HFFc6 (cell line): ENCODE measurements at regions not wholly inside any gene's neighbourhood (a gene's known extent, or its start where the extent isn't known, plus 50 kb on each side); places are given as distances from the start of the nearest gene placed in this dataset.
A peak's percentile ranks its signal among the peaks of the same experiment; 100 is the strongest.

ENCODE experiments used
- DNase-seq: peaks from one replicate; pipeline ENCODE4 v3.0.0-alpha.2; 2018
- H3K27ac Mint-ChIP-seq: 2 replicates; pipeline ENCODE4 v1.8.0; 2020; ENCODE audit warnings: mild to moderate bottlenecking, mixed read lengths
- H3K27me3 Mint-ChIP-seq: 2 replicates; pipeline ENCODE4 v1.8.0; 2021; ENCODE audit warnings: mild to moderate bottlenecking, moderate library complexity, mixed read lengths; ENCODE audit not compliant: insufficient read depth
- H3K36me3 Mint-ChIP-seq: 2 replicates; pipeline ENCODE4 v1.8.0; 2021; ENCODE audit warnings: low read depth, mixed read lengths
- H3K4me1 Mint-ChIP-seq: 2 replicates; pipeline ENCODE4 v1.8.0; 2020; ENCODE audit warnings: low read depth, mixed read lengths
- H3K4me3 Mint-ChIP-seq: 2 replicates; pipeline ENCODE4 v1.8.0; 2020; ENCODE audit warnings: mild to moderate bottlenecking, moderate library complexity, mixed read lengths
- H3K9me3 Mint-ChIP-seq: 2 replicates; pipeline ENCODE4 v1.8.0; 2020; ENCODE audit warnings: mild to moderate bottlenecking, mixed read lengths
- TF ChIP-seq, protein P1 (sequence below): fragments of 200-600 bp; sonication (generic); IDR thresholded peaks from 2 replicates; pipeline ENCODE4 v1.5.0; 2021; ENCODE audit warnings: antibody characterized with exemption, mild to moderate bottlenecking

DNA sequence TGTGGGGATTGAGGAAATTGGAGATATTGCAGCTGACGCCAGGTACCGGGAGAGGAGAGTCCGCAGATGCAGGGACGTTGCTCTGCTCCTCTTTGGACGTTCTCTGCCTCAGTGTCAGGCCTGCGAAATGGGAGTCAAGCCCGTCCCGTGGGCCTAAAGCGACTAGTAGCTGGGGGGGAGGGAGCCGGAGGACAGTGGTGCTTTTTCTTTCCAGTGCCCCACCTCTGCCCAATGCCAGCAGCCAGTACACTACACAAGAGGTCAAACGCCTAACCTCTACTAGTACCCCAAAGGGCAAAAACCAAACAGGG, 413.6 kb upstream of the ESRRG start:
- peaks cover 15% of the 10 kb centered on the region for H3K27me3 Mint-ChIP-seq
- peaks cover 61% of the 10 kb centered on the region for H3K9me3 Mint-ChIP-seq
- DNase-seq, result no peak
- no peak overlapping the region for H3K4me3 Mint-ChIP-seq
- H3K27ac Mint-ChIP-seq, result no peak overlapping the region
- H3K36me3 Mint-ChIP-seq, result no peaks in the 10 kb centered on the region; the same call in 1 of the 2 replicates
- TF ChIP-seq, protein P1, sequence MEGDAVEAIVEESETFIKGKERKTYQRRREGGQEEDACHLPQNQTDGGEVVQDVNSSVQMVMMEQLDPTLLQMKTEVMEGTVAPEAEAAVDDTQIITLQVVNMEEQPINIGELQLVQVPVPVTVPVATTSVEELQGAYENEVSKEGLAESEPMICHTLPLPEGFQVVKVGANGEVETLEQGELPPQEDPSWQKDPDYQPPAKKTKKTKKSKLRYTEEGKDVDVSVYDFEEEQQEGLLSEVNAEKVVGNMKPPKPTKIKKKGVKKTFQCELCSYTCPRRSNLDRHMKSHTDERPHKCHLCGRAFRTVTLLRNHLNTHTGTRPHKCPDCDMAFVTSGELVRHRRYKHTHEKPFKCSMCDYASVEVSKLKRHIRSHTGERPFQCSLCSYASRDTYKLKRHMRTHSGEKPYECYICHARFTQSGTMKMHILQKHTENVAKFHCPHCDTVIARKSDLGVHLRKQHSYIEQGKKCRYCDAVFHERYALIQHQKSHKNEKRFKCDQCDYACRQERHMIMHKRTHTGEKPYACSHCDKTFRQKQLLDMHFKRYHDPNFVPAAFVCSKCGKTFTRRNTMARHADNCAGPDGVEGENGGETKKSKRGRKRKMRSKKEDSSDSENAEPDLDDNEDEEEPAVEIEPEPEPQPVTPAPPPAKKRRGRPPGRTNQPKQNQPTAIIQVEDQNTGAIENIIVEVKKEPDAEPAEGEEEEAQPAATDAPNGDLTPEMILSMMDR, result no peak
- H3K4me1 Mint-ChIP-seq, result no peaks in the 10 kb centered on the region

DNA sequence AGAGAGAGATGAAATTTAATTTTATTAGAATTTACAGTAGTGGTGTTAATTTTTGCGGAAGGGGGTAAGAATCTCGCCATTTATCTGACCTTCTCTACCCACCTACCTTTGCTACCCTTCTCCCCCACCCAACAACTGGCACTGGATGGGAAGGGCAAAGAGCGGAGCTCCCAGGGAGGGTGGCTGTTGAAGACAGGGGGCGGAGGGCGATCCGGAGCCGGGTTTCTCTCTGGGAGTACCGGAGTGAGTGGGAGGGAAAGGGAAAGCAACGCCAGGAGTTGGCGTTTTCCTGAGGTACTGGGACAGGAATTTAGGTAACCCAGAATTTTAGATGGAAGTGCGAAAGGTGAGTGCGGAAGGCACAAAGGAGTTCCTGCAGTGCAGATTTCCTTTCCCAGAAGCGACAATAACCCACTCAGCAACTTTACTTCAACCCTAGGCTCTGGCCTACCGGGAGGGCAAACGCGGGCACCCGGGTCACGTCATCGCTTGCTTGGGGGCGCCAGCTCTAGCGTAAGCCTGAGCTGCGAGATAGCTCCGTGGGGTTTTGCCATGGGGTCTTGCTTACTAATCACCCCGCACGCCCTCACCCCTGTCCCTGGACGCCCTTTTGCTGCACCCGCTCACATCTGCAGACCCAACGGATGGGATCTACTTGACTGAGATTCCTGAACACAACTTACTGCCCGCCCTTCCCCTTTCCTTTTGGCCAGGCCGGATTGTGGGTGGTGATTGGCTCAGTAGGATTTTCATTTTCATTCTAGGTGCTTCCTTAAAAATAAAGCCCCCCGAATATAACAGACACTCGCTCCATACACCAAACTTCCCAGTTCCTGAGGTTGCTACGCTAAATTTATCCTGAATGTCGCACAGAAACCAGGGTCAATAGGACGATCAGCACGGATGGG, 413.0 kb upstream of the ESRRG start:
- H3K9me3 Mint-ChIP-seq, result peaks cover 58% of the 10 kb centered on the region
- peaks cover 15% of the 10 kb centered on the region for H3K27me3 Mint-ChIP-seq
- H3K4me3 Mint-ChIP-seq, result peak overlapping the region; percentile 72; the same call in 1 of the 2 replicates
- H3K27ac Mint-ChIP-seq, result no peak overlapping the region
- H3K4me1 Mint-ChIP-seq, result no peaks in the 10 kb centered on the region
- H3K36me3 Mint-ChIP-seq, result no peaks in the 10 kb centered on the region; the same call in 1 of the 2 replicates
- no peak for DNase-seq
- TF ChIP-seq, protein P1, result no peak

DNA sequence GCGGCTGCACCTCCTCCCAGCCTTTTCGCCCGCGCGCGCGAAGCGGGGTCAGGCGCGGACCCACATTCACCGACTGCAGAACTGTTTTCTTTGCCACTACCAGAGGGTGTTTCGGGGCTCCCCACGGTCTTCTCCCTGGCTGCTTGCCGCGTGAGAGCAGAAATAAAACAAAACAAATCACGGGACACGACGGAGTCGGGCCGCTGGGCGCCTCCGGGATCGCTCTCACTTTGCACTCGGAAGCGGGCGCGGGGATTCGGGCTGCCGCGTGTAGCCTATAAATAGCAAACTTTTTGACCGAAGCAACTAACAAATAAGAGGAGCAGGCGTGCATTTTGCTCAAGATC, 412.3 kb upstream of the ESRRG start:
- H3K4me3 Mint-ChIP-seq, result peak overlapping the region; percentile 72; the same call in 1 of the 2 replicates
- no peaks in the 10 kb centered on the region for H3K4me1 Mint-ChIP-seq
- DNase-seq, result no peak
- H3K27ac Mint-ChIP-seq, result no peak overlapping the region
- TF ChIP-seq, protein P1, result no peak
- no peaks in the 10 kb centered on the region; the same call in 1 of the 2 replicates for H3K36me3 Mint-ChIP-seq
- peaks cover 15% of the 10 kb centered on the region for H3K27me3 Mint-ChIP-seq
- peaks cover 52% of the 10 kb centered on the region for H3K9me3 Mint-ChIP-seq

DNA sequence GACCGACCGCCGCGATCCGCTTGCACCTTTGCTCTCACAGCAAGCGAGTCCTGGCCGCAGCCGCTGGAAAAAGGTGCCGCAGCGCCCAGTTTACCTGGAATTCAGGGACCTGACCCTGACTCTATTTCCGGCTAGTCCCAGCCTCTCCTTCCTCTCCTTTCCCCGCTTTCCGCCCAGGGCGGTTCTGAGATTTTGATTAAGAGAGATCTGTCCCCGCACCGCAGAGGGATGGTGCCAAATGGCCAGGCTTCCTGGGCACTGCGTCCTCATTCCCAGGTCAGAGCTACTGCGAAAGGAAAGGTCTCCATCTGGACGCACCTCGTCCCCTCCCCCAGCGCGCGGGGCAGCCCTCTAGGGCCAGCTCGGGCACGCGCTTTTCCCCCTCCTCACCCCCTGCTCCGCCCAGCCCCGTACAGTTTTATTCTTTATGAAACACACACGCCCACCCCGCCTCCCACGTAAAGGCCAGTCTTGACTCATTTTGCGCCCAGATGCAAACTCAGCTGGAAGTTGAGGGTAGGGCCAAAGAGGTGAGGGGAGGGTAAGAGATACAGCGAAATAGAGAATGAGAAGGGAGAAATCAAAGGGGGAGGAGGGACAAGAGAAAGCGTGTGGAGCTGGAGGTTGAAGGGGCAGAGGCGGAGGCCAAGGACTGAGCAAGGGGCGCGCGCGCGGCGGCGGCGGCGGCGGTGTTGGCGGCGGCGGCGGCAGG, 411.8 kb upstream of the ESRRG start:
- Mint-ChIP-seq H3K9me3 (peaks cover 52% of the 10 kb centered on the region), H3K27ac (no peak overlapping the region), H3K4me1 (no peaks in the 10 kb centered on the region), H3K4me3 (peak overlapping the region; percentile 63; the same call in 1 of the 2 replicates), H3K27me3 (peaks cover 15% of the 10 kb centered on the region), H3K36me3 (no peaks in the 10 kb centered on the region; the same call in 1 of the 2 replicates)
- TF ChIP-seq, protein P1, result no peak
- no peak for DNase-seq

DNA sequence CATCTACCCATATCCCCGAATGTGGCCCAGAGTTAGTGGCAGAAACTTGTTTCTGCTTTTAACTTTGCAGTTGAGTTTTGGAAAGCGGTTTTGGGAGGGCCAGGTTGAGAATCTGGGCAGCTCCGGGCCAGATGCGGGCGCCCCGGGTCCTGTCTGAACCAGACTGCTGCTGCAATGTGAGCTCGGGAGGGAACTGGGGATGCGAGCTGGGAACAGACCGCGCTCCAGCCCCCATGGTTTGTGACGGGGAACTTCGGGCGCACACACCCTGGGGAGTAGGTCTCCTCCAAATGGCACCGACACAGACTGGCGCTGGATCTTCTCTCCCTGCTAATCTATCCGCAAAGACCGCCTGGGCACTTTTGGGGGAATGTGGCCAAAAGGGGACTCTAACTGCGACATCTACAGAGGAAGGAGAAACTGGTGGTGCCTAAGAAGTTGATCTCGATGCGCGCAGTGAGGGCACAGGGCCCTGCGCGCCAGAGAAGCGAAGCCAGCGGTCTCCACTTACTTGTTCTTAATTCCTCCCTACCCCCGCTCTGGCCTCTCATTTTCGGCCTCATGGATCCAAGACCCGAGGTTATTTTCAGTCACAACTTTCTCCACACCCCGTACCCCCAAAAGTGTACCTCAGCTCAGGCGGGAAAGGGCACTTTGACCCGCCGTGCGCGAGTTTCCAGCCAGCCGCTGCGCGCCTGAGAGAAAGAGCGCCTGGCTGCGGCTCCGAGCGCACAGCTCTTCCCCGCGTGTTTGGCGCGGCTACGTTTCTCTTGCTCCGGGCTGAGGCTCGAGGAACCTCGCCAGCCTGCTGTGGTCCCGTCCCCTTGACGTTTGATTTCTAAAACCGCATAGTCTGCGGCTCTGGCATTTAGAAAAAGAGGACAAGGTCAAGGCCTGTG, 411.0 kb upstream of the ESRRG start:
- no peak for DNase-seq
- no peaks in the 10 kb centered on the region for H3K4me1 Mint-ChIP-seq
- no peak overlapping the region for H3K4me3 Mint-ChIP-seq
- H3K36me3 Mint-ChIP-seq, result no peaks in the 10 kb centered on the region; the same call in 1 of the 2 replicates
- peaks cover 53% of the 10 kb centered on the region for H3K9me3 Mint-ChIP-seq
- TF ChIP-seq, protein P1, result no peak
- H3K27me3 Mint-ChIP-seq, result peaks cover 15% of the 10 kb centered on the region
- H3K27ac Mint-ChIP-seq, result no peak overlapping the region
